ENCODE measurements at regions not wholly inside any gene's neighbourhood (a gene's known extent, or its start where the extent isn't known, plus 50 kb on each side); places are given as distances from the start of the nearest gene placed in this dataset.

GRCh38 chr5:8958602-8959001, 587.3 kb downstream of the SEMA5A start:
- Histone ChIP-seq H4K20me1 (replicated peaks; ENCODE audit: control insufficient read depth, extremely low read depth, insufficient read depth, low read length) (no peaks in the 10 kb centered on the region), H3K4me3 (replicated peaks in 1 of 3; ENCODE audit: insufficient read depth in 1 of 3, low read depth in 1 of 3, low read length in 3 of 3) (no peak overlapping the region), H3K27me3 (ENCODE audit: control insufficient read depth in 2 of 2, insufficient read depth in 2 of 2, low read length in 2 of 2) (no peaks in the 10 kb centered on the region), H3K27ac (ENCODE audit: insufficient read depth, low read depth, low read length) (no peak overlapping the region), H3K9me1 (replicated peaks; ENCODE audit: control insufficient read depth, extremely low read depth, insufficient read depth, low read length) (no peaks in the 10 kb centered on the region), H3K36me3 (ENCODE audit: control insufficient read depth in 2 of 2, extremely low read depth in 1 of 2, insufficient read depth in 2 of 2, low read length in 2 of 2) (no peaks in the 10 kb centered on the region), H3K79me2 (ENCODE audit: control insufficient read depth, insufficient read depth, low read length) (no peaks in the 10 kb centered on the region), H3K4me1 (ENCODE audit: control insufficient read depth, extremely low read depth, insufficient read depth, low read length) (no peaks in the 10 kb centered on the region), H2AFZ (ENCODE audit: low read depth, low read length) (no peak overlapping the region), H3K4me2 (ENCODE audit: insufficient read depth, low read length) (no peak overlapping the region), H3K9me3 (replicated peaks; ENCODE audit: control insufficient read depth, insufficient read depth, low read length) (no peaks in the 10 kb centered on the region), H3K9ac (replicated peaks; ENCODE audit: extremely low read depth, insufficient read depth, low read length) (no peak overlapping the region)
- ChIA-PET CTCF (no interaction called here), POLR2A (no interaction called here)
- DNase-seq (ENCODE audit: low read depth, low spot score) (no peak), FAIRE-seq (no peak)
- dilution Hi-C loops (cut with MboI; ENCODE audit: extremely low pct_ligation_motif_present, low sequenced_read_pairs) = no loop called here
- intact Hi-C loops (cut with micrococcal nuclease) = no loop called here
- BruUV-seq (replicated peaks) = no TSS peak
- no peak for TF ChIP-seq EZH2 (IDR thresholded peaks at IDR 0.05; ENCODE audit: borderline replicate concordance, low read depth, low read length, severe bottlenecking)
- TF ChIP-seq FOS (IDR thresholded peaks at IDR 0.05; ENCODE audit: borderline replicate concordance, insufficient read depth, low read length) = no peak
- no peak for TF ChIP-seq GATA2 (IDR thresholded peaks at IDR 0.05; ENCODE audit: insufficient read depth, insufficient read length, low read depth, low read length)
- TF ChIP-seq MAX (IDR thresholded peaks at IDR 0.05; ENCODE audit: insufficient read depth, insufficient read length) = no peak

- H3K27me3 ChIP-seq (ENCODE audit: control insufficient read depth in 2 of 2, insufficient read depth in 2 of 2, low read length in 2 of 2) = no peaks in the 10 kb centered on the region
- no peaks in the 10 kb centered on the region for H3K9me3 ChIP-seq (replicated peaks; ENCODE audit: control insufficient read depth, insufficient read depth, low read length)
- H3K36me3 ChIP-seq (ENCODE audit: control insufficient read depth in 2 of 2, extremely low read depth in 1 of 2, insufficient read depth in 2 of 2, low read length in 2 of 2) = no peaks in the 10 kb centered on the region
- ChIA-PET CTCF (no interaction called here), POLR2A (no interaction called here)
- H3K79me2 ChIP-seq (ENCODE audit: control insufficient read depth, insufficient read depth, low read length) = no peaks in the 10 kb centered on the region
- H3K4me1 ChIP-seq (ENCODE audit: control insufficient read depth, extremely low read depth, insufficient read depth, low read length) = no peaks in the 10 kb centered on the region
- H3K4me3 ChIP-seq (replicated peaks in 1 of 3; ENCODE audit: insufficient read depth in 1 of 3, low read depth in 1 of 3, low read length in 3 of 3) = no peak overlapping the region
- no peak overlapping the region for H3K4me2 ChIP-seq (ENCODE audit: insufficient read depth, low read length)
- H3K9ac ChIP-seq (replicated peaks; ENCODE audit: extremely low read depth, insufficient read depth, low read length) = no peak overlapping the region
- TF ChIP-seq CTCF (IDR thresholded peaks at IDR 0.05; ENCODE audit: extremely low read depth in 1 of 2, insufficient read depth in 1 of 2, low read depth in 1 of 2, low read length in 2 of 2) = no peak
- no peak for TF ChIP-seq FOS (IDR thresholded peaks at IDR 0.05; ENCODE audit: borderline replicate concordance, insufficient read depth, low read length)
- no peak for TF ChIP-seq POLR2A (IDR thresholded peaks at IDR 0.05; ENCODE audit: low read depth, low read length)
- TF ChIP-seq MYC (IDR thresholded peaks at IDR 0.05; ENCODE audit: low read depth, low read length) = no peak
- no peak for TF ChIP-seq MAX (IDR thresholded peaks at IDR 0.05; ENCODE audit: insufficient read depth, insufficient read length)
- TF ChIP-seq POLR2AphosphoS5 (IDR thresholded peaks at IDR 0.05; ENCODE audit: insufficient read depth, low read depth, low read length) = no peak
- TF ChIP-seq JUN (IDR thresholded peaks at IDR 0.05; ENCODE audit: borderline replicate concordance, insufficient read depth, insufficient read length, low read depth) = no peak
- TF ChIP-seq GATA2 (IDR thresholded peaks at IDR 0.05; ENCODE audit: insufficient read depth, insufficient read length, low read depth, low read length) = no peak
- TF ChIP-seq EZH2 (IDR thresholded peaks at IDR 0.05; ENCODE audit: borderline replicate concordance, low read depth, low read length, severe bottlenecking) = no peak
- H3K9me1 ChIP-seq (replicated peaks; ENCODE audit: control insufficient read depth, extremely low read depth, insufficient read depth, low read length) = no peaks in the 10 kb centered on the region
- dilution Hi-C loops (cut with MboI; ENCODE audit: extremely low pct_ligation_motif_present, low sequenced_read_pairs) = no loop called here
- no TSS peak for BruUV-seq (replicated peaks)
- no peaks in the 10 kb centered on the region for H4K20me1 ChIP-seq (replicated peaks; ENCODE audit: control insufficient read depth, extremely low read depth, insufficient read depth, low read length)
- no peak overlapping the region for H3K27ac ChIP-seq (ENCODE audit: insufficient read depth, low read depth, low read length)
- no peak for DNase-seq (ENCODE audit: low read depth, low spot score)
- FAIRE-seq = no peak
- intact Hi-C loops (cut with micrococcal nuclease) = no loop called here
- H2AFZ ChIP-seq (ENCODE audit: low read depth, low read length) = no peak overlapping the region
Observed at GRCh38 chr5:8961219-8961618, 584.7 kb downstream of the SEMA5A start.

Measured in endothelial cell of umbilical vein (primary cell).